NT2/D1 (cell line): ENCODE measurements at regions not wholly inside any gene's neighbourhood (a gene's known extent, or its start where the extent isn't known, plus 50 kb on each side); places are given as distances from the start of the nearest gene placed in this dataset.

Experiments used
- DNase-seq: peaks from one replicate; pipeline ENCODE4 v3.0.0-alpha.2; 2011; ENCODE audit warnings: low read depth, low spot score
- H3K27me3 ChIP-seq: 2 replicates; pipeline ENCODE4 v1.6.0; 2011; ENCODE audit warnings: mild to moderate bottlenecking; ENCODE audit not compliant: insufficient read length, insufficient read depth
- H3K36me3 ChIP-seq: 2 replicates; pipeline ENCODE4 v1.6.1; 2011; ENCODE audit warnings: mild to moderate bottlenecking, low read length, mixed read lengths; ENCODE audit not compliant: insufficient read depth, insufficient read length
- H3K4me1 ChIP-seq: 2 replicates; pipeline ENCODE4 v1.5.1; 2011; ENCODE audit not compliant: insufficient read depth, insufficient read length
- H3K4me3 ChIP-seq: 2 replicates; pipeline ENCODE4 v1.5.1; 2011; ENCODE audit warnings: low read depth; ENCODE audit not compliant: insufficient read length
- H3K9ac ChIP-seq: 2 replicates; pipeline ENCODE4 v1.6.0; 2011; ENCODE audit warnings: low read depth; ENCODE audit not compliant: insufficient read length
- H3K9me3 ChIP-seq: 2 replicates; pipeline ENCODE4 v1.5.1; 2011; ENCODE audit warnings: mild to moderate bottlenecking, low read length; ENCODE audit not compliant: insufficient read depth
- SUZ12 ChIP-seq: IDR thresholded peaks from 2 replicates; pipeline ENCODE4 v1.6.1; 2011; ENCODE audit not compliant: insufficient read length, insufficient read depth; ENCODE audit errors: extremely low read depth
- YY1 ChIP-seq: IDR thresholded peaks from 2 replicates; pipeline ENCODE4 v1.6.1; 2011; ENCODE audit not compliant: insufficient read length, insufficient read depth
- ZNF274 ChIP-seq: IDR thresholded peaks from 2 replicates; pipeline ENCODE4 v1.6.1; 2011; ENCODE audit warnings: mild to moderate bottlenecking, low read depth, low read length

DNA sequence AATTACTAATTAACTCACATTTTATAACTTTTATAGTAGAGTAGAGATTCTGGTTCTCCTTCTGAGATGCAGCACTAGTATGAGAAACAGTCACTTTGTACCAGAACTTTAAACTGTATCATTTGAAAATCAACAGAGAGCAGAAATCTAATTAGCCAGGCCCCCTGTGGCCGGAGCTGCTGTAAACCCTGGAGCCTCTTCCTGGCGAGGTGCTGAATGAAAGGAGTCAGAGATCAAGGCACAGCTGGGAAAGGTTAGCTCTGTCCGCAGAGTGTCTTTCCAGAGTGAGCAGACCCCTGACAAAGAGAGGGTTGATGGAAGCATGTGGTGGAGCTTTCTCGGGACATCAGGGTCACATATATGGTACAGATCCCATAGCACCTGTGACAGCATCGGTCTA, 703.8 kb downstream of the RFPL4B start:
- no peak for TF ChIP-seq SUZ12

DNA sequence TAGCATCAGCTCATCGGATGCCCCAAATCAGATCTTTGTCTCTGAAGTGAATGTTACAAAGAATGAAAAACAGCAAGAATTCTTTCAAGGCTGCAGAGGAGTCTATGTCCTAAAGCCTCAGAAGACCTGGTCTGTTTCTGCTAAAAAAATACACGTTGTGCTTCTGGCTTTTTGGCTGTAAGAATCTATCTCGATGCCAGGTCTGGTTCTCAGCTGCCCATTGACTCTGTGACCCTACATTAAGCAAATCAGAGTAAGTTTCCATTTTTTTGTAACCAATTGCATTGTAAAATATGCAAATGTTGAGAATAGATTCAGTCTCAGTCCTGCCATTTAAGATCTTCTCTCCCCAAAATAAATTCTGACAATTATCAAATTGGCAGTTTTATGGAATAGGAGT, 705.4 kb downstream of the RFPL4B start:
- no peak for TF ChIP-seq ZNF274
- no peak for TF ChIP-seq SUZ12
- TF ChIP-seq YY1: no peak
- no peak for DNase-seq
- H3K4me1 ChIP-seq: no peaks in the 10 kb centered on the region
- no peak overlapping the region for H3K4me3 ChIP-seq
- no peaks in the 10 kb centered on the region for H3K9me3 ChIP-seq
- no peaks in the 10 kb centered on the region for H3K27me3 ChIP-seq
- H3K9ac ChIP-seq: no peak overlapping the region
- H3K36me3 ChIP-seq: no peaks in the 10 kb centered on the region

More for the DNA sequence above, 703.8 kb downstream of the RFPL4B start:
- Histone ChIP-seq H3K27me3 (no peaks in the 10 kb centered on the region), H3K9me3 (no peaks in the 10 kb centered on the region), H3K36me3 (no peaks in the 10 kb centered on the region), H3K4me3 (no peak overlapping the region), H3K4me1 (no peaks in the 10 kb centered on the region), H3K9ac (no peak overlapping the region)
- DNase-seq: peak; percentile 15

DNA sequence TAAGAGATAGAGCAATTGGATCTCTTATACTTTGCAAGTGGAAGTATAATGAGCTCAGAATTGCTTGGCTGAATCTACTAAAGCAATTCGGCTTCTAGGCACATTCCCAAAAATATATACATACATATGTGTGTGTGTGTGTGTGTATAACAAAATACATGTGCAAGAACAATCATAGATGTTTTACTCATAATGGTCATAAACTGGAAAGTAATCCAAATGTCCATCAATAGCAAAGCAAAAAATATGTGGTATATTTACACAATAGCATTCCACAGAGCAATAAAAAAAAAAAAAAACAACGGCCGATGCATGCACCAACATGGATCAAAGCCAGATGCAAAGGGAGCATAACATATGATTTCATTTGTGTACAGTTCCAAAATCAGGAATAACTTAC, 707.9 kb downstream of the RFPL4B start:
- TF ChIP-seq ZNF274 (no peak), SUZ12 (no peak), YY1 (no peak)
- Histone ChIP-seq H3K4me1 (no peaks in the 10 kb centered on the region), H3K9ac (no peak overlapping the region), H3K9me3 (no peaks in the 10 kb centered on the region), H3K36me3 (no peaks in the 10 kb centered on the region), H3K27me3 (no peaks in the 10 kb centered on the region), H3K4me3 (no peak overlapping the region)
- DNase-seq: no peak

DNA sequence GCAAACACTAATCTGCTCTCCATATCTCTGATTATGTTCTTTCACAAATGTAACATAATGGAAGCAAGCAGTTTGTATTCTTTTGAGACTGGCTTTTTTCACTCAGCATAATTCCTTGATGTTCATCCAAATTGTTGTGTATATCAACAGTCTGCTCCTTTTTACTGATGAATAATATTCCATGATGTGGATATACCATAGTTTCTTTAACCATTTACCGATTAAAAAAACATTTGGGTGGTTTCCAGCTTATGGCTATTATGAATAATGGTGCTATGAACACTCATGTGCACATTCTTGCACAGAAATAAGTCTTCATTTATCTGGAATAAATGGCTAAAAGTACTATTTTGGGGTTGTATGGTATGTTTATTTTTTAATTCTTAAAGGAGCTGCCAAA, 708.9 kb downstream of the RFPL4B start:
- H3K4me1 ChIP-seq: no peaks in the 10 kb centered on the region
- DNase-seq: no peak
- no peak overlapping the region for H3K4me3 ChIP-seq
- no peaks in the 10 kb centered on the region for H3K9me3 ChIP-seq
- H3K27me3 ChIP-seq: no peaks in the 10 kb centered on the region
- no peaks in the 10 kb centered on the region for H3K36me3 ChIP-seq
- no peak overlapping the region for H3K9ac ChIP-seq
- no peak for TF ChIP-seq YY1
- no peak for TF ChIP-seq ZNF274
- no peak for TF ChIP-seq SUZ12

DNA sequence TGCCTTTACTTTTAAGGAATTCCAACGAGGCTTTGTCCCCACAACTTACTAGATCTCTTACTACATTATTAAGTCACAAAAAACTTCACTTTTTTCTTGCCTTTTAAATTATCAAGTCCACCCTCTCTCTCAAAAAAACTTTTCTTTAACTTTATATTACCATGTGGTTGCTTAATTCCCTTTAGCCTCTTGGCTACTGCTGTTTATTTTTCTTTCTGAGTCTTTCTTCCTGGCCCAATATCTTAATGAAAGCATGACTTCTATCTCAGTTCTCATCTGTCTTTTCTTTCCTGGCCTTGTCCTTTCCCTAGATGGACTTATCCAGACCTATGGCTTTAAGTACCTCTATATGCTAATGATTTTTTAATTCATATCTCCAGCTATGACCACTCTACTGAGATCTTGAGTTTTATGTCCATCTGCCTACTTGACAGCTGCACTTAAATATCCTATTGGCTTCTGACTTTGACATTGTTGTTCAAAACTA, 710.5 kb downstream of the RFPL4B start:
- Histone ChIP-seq H3K9me3 (no peaks in the 10 kb centered on the region), H3K4me3 (no peak overlapping the region), H3K9ac (no peak overlapping the region), H3K4me1 (no peaks in the 10 kb centered on the region), H3K27me3 (no peaks in the 10 kb centered on the region), H3K36me3 (no peaks in the 10 kb centered on the region)
- DNase-seq: no peak
- no peak for TF ChIP-seq YY1
- no peak for TF ChIP-seq ZNF274
- TF ChIP-seq SUZ12: no peak

DNA sequence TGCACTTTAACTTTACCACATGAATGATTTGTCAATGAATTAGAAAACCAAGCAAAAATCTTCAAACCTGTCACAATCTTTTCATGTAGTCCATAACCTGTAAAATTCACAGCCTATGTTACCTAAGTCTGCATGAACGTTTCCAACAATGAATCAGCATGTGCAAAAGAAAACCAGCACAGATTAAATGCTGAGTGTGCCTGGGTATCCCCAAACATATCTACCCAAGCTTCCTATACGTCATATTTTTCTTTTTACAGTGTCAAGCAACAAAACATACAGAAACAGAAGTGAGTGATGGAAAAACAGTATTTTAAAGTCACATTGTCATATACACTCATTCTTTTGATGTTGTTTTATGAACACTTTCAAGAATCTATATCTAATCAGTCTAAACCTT, 713.5 kb downstream of the RFPL4B start:
- TF ChIP-seq YY1 (no peak), ZNF274 (no peak), SUZ12 (no peak)
- no peak for DNase-seq
- Histone ChIP-seq H3K4me3 (no peak overlapping the region), H3K27me3 (no peaks in the 10 kb centered on the region), H3K9me3 (no peaks in the 10 kb centered on the region), H3K36me3 (no peaks in the 10 kb centered on the region), H3K9ac (no peak overlapping the region), H3K4me1 (no peaks in the 10 kb centered on the region)

DNA sequence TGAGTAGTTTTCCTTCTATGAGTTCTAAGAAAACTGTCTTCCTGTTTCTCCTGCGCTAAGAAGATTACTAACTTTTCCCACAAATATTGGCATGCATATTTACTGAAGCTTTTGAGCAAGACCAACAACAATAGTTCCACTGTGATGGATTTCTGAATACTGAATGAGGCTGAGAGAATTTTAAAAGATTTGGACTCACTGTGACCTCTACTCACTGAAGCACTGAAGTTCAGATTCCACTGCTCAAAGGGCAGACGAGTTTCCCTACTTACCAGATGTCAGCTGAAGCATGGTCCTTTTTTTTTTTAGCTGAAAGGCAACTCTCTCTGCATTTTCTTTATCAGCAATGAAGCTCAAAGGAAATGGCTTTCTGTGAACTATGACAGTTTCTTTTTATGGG, 718.5 kb downstream of the RFPL4B start:
- H3K4me1 ChIP-seq: no peaks in the 10 kb centered on the region
- H3K36me3 ChIP-seq: no peaks in the 10 kb centered on the region
- no peak for DNase-seq
- H3K9ac ChIP-seq: no peak overlapping the region
- H3K4me3 ChIP-seq: no peak overlapping the region
- no peaks in the 10 kb centered on the region for H3K9me3 ChIP-seq
- H3K27me3 ChIP-seq: no peaks in the 10 kb centered on the region
- no peak for TF ChIP-seq YY1
- no peak for TF ChIP-seq SUZ12
- no peak for TF ChIP-seq ZNF274

DNA sequence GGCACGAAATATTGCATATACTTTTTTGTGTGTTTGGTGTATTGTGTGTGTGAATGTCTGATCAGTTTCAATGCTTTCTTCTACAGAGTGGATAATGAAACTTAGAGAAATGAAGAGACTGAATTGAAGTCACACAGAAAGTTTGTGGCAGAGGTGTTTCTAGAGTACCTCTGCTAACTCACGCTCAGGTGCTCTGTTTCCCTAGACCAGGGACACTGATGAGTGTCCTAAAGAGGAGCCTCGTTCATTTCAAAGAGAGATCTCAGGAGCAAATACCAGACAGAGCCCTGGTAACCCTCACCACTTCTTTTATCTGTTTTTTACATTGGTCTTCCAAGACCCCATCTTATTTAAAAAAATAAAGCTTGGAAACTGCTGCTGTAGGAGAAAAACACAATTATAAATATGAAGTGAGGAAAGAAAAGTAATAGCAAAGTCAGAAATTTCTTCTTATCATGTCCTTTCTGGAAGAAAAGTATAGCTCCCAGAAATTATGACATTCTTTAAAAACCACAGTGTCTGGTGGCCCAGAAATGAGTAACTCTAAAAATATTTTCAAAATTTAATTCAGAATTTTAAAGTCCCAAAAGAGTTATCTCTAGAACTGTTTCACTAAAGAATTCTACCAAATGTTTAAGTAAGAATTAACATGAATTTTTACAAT, 720.6 kb downstream of the RFPL4B start:
- DNase-seq: no peak
- Histone ChIP-seq H3K4me1 (no peaks in the 10 kb centered on the region), H3K9me3 (no peaks in the 10 kb centered on the region), H3K27me3 (no peaks in the 10 kb centered on the region), H3K36me3 (no peaks in the 10 kb centered on the region), H3K9ac (no peak overlapping the region), H3K4me3 (no peak overlapping the region)
- TF ChIP-seq YY1 (no peak), SUZ12 (no peak), ZNF274 (no peak)
